ENCODE measurements at regions not wholly inside any gene's neighbourhood (a gene's known extent, or its start where the extent isn't known, plus 50 kb on each side); places are given as distances from the start of the nearest gene placed in this dataset.
A peak's percentile ranks its signal among the peaks of the same experiment; 100 is the strongest.

DNA sequence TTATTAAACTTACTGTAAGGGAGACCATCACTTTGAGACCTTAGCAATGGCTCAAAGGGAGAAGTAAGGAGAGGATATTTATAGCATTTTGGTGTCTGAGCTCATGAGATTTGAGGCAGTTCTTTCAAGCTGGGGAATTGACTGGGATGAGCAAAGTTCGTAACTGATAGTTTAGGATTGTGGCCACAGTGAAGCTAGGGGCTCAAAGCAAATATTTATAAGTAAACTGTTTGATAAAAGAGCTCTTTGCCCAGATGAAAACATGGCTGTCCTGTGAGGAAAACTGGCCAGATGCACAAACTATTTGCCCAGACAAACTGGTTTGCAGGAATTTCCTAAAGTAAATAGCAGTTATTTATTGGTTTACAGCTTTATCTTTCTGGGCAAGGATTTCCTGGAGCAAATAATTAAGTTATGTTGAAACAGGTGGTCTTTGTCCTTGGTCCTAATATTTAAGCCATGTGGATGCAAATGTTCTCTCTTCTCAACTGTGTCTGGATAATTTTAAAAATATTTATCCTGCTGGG is 59.7 kb upstream of the TMTC4 start (continued):
- TF ChIP-seq RFX3 (CRISPR knock-in tag; IDR thresholded peaks at IDR 0.05): no peak
- no peak for TF ChIP-seq FIP1L1 (IDR thresholded peaks at IDR 0.05; ENCODE audit: borderline replicate concordance, insufficient read depth, low read depth, low read length)
- peak; percentile 71; the same call in 1 of the 2 replicates for TF ChIP-seq ZNF615 (CRISPR knock-in tag; IDR thresholded peaks at IDR 0.05; ENCODE audit: borderline replicate concordance)
- TF ChIP-seq ELF1 (CRISPR knock-in tag; IDR thresholded peaks at IDR 0.05): no peak
- no peak for TF ChIP-seq PRPF4 (IDR thresholded peaks at IDR 0.05; ENCODE audit: low read depth, low read length, poor library complexity, severe bottlenecking)
- no peak for TF ChIP-seq ZNF326 (CRISPR knock-in tag; IDR thresholded peaks at IDR 0.05; ENCODE audit: borderline replicate concordance)
- no peak for TF ChIP-seq JUN (CRISPR knock-in tag; IDR thresholded peaks at IDR 0.05)
- TF ChIP-seq SMC3 (IDR thresholded peaks at IDR 0.05; ENCODE audit: low read length): no peak
- no peak for TF ChIP-seq NRL (CRISPR knock-in tag; IDR thresholded peaks at IDR 0.05; ENCODE audit: borderline replicate concordance)
- TF ChIP-seq HOXA7 (CRISPR knock-in tag; IDR thresholded peaks at IDR 0.05): no peak
- peak; percentile 92 for TF ChIP-seq ASH2L (IDR thresholded peaks at IDR 0.05; ENCODE audit: insufficient read length, low read depth, low read length)
- no peak for TF ChIP-seq SETDB1 (CRISPR knock-in tag; IDR thresholded peaks at IDR 0.05; ENCODE audit: borderline replicate concordance)
- no peak for TF ChIP-seq CENPT (CRISPR knock-in tag; IDR thresholded peaks at IDR 0.05; ENCODE audit: low read depth)
- TF ChIP-seq KLF12 (CRISPR knock-in tag; IDR thresholded peaks at IDR 0.05; ENCODE audit: borderline replicate concordance): no peak
- TF ChIP-seq, protein P1, sequence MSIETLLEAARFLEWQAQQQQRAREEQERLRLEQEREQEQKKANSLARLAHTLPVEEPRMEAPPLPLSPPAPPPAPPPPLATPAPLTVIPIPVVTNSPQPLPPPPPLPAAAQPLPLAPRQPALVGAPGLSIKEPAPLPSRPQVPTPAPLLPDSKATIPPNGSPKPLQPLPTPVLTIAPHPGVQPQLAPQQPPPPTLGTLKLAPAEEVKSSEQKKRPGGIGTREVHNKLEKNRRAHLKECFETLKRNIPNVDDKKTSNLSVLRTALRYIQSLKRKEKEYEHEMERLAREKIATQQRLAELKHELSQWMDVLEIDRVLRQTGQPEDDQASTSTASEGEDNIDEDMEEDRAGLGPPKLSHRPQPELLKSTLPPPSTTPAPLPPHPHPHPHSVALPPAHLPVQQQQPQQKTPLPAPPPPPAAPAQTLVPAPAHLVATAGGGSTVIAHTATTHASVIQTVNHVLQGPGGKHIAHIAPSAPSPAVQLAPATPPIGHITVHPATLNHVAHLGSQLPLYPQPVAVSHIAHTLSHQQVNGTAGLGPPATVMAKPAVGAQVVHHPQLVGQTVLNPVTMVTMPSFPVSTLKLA (IDR thresholded peaks at IDR 0.05): no peak
- TF ChIP-seq, protein P2, sequence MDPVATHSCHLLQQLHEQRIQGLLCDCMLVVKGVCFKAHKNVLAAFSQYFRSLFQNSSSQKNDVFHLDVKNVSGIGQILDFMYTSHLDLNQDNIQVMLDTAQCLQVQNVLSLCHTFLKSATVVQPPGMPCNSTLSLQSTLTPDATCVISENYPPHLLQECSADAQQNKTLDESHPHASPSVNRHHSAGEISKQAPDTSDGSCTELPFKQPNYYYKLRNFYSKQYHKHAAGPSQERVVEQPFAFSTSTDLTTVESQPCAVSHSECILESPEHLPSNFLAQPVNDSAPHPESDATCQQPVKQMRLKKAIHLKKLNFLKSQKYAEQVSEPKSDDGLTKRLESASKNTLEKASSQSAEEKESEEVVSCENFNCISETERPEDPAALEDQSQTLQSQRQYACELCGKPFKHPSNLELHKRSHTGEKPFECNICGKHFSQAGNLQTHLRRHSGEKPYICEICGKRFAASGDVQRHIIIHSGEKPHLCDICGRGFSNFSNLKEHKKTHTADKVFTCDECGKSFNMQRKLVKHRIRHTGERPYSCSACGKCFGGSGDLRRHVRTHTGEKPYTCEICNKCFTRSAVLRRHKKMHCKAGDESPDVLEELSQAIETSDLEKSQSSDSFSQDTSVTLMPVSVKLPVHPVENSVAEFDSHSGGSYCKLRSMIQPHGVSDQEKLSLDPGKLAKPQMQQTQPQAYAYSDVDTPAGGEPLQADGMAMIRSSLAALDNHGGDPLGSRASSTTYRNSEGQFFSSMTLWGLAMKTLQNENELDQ (CRISPR knock-in tag; IDR thresholded peaks at IDR 0.05; ENCODE audit: borderline replicate concordance): no peak
- peak; percentile 95 for TF ChIP-seq ZNF609 (CRISPR knock-in tag; IDR thresholded peaks at IDR 0.05; ENCODE audit: borderline replicate concordance)
- TF ChIP-seq, protein P3, sequence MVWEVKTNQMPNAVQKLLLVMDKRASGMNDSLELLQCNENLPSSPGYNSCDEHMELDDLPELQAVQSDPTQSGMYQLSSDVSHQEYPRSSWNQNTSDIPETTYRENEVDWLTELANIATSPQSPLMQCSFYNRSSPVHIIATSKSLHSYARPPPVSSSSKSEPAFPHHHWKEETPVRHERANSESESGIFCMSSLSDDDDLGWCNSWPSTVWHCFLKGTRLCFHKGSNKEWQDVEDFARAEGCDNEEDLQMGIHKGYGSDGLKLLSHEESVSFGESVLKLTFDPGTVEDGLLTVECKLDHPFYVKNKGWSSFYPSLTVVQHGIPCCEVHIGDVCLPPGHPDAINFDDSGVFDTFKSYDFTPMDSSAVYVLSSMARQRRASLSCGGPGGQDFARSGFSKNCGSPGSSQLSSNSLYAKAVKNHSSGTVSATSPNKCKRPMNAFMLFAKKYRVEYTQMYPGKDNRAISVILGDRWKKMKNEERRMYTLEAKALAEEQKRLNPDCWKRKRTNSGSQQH (CRISPR knock-in tag; IDR thresholded peaks at IDR 0.05; ENCODE audit: low read depth): 0 out of 2 replicates have a peak, but pooled peaks have one; percentile 35
